Loucy (cell line): ENCODE measurements at regions not wholly inside any gene's neighbourhood (a gene's known extent, or its start where the extent isn't known, plus 50 kb on each side); places are given as distances from the start of the nearest gene placed in this dataset.

Source experiments
- EZH2phosphoT487 ChIP-seq: fragments of 200-600 bp; IDR thresholded peaks from 2 replicates; pipeline ENCODE4 v1.6.1; 2018; ENCODE audit warnings: antibody characterized with exemption, mild to moderate bottlenecking, moderate library complexity, borderline replicate concordance
- TF ChIP-seq, protein P1 (sequence below): fragments of 200-600 bp; sonication (generic); conservative IDR thresholded peaks from 2 replicates; pipeline ENCODE4 v1.5.1; 2014; ENCODE audit warnings: mild to moderate bottlenecking, antibody characterized with exemption, low read length

DNA sequence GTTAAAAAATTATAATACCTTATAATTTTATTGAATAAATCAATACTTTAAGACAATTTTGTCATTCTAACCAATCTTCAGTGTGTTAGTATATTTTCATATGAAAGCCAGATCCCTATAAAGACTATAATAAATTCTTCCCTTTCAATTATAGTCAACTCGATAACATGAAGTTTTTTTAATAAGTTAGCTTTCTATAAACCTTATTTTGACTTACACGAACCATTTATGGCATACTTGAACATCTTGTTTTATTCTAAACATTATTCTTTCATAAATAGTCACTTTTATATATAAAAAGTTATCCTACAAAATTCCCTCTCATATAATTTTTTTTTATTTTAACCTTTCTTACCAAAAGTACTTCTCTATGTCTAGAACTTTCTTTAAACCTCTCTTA lies 1002.3 kb downstream of the TMEM121 start:
- TF ChIP-seq, protein P1, sequence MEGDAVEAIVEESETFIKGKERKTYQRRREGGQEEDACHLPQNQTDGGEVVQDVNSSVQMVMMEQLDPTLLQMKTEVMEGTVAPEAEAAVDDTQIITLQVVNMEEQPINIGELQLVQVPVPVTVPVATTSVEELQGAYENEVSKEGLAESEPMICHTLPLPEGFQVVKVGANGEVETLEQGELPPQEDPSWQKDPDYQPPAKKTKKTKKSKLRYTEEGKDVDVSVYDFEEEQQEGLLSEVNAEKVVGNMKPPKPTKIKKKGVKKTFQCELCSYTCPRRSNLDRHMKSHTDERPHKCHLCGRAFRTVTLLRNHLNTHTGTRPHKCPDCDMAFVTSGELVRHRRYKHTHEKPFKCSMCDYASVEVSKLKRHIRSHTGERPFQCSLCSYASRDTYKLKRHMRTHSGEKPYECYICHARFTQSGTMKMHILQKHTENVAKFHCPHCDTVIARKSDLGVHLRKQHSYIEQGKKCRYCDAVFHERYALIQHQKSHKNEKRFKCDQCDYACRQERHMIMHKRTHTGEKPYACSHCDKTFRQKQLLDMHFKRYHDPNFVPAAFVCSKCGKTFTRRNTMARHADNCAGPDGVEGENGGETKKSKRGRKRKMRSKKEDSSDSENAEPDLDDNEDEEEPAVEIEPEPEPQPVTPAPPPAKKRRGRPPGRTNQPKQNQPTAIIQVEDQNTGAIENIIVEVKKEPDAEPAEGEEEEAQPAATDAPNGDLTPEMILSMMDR = no peak
- no peak for TF ChIP-seq EZH2phosphoT487
